PC-9 (cell line): ENCODE measurements at regions not wholly inside any gene's neighbourhood (a gene's known extent, or its start where the extent isn't known, plus 50 kb on each side); places are given as distances from the start of the nearest gene placed in this dataset.

Source experiments
- EZH2 ChIP-seq: fragments of 200-600 bp; sonication (generic); IDR thresholded peaks from 2 replicates; pipeline ENCODE4 v1.8.0; 2017; ENCODE audit warnings: antibody characterized with exemption, low read depth
- TF ChIP-seq, protein P1 (sequence below): fragments of 200-600 bp; sonication (generic); conservative IDR thresholded peaks from 2 replicates; pipeline ENCODE4 v1.6.1; 2017; ENCODE audit warnings: mixed run types, antibody characterized with exemption, mild to moderate bottlenecking, moderate library complexity

GRCh38 chr1:90580176-90580575, 136.9 kb downstream of the BARHL2 start:
- TF ChIP-seq, protein P1, sequence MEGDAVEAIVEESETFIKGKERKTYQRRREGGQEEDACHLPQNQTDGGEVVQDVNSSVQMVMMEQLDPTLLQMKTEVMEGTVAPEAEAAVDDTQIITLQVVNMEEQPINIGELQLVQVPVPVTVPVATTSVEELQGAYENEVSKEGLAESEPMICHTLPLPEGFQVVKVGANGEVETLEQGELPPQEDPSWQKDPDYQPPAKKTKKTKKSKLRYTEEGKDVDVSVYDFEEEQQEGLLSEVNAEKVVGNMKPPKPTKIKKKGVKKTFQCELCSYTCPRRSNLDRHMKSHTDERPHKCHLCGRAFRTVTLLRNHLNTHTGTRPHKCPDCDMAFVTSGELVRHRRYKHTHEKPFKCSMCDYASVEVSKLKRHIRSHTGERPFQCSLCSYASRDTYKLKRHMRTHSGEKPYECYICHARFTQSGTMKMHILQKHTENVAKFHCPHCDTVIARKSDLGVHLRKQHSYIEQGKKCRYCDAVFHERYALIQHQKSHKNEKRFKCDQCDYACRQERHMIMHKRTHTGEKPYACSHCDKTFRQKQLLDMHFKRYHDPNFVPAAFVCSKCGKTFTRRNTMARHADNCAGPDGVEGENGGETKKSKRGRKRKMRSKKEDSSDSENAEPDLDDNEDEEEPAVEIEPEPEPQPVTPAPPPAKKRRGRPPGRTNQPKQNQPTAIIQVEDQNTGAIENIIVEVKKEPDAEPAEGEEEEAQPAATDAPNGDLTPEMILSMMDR, result no peak
- TF ChIP-seq EZH2, result no peak
